GM20000 (cell line): ENCODE measurements at regions not wholly inside any gene's neighbourhood (a gene's known extent, or its start where the extent isn't known, plus 50 kb on each side); places are given as distances from the start of the nearest gene placed in this dataset.

Experiments used
- DNase-seq: peaks from one replicate; pipeline ENCODE4 v3.0.0; 2012; ENCODE audit warnings: low spot score
- CTCF ChIP-seq: IDR thresholded peaks from 2 replicates; pipeline ENCODE4 v1.5.1; 2012; ENCODE audit warnings: mild to moderate bottlenecking, control low read depth; ENCODE audit errors: extremely low read depth, missing control alignments

- peak; percentile 69 for DNase-seq
- peak; percentile 63 for TF ChIP-seq CTCF
Observed at GRCh38 chr1:66446261-66447001, 87.5 kb upstream of the SGIP1 start.

- TF ChIP-seq CTCF, result no peak
- DNase-seq, result no peak
Observed at GRCh38 chr1:66450043-66450514, 83.9 kb upstream of the SGIP1 start.

GRCh38 chr1:66450847-66451246 is 83.1 kb upstream of the SGIP1 start:
- TF ChIP-seq CTCF, result no peak
- DNase-seq, result no peak

GRCh38 chr1:66452162-66452561 is 81.8 kb upstream of the SGIP1 start:
- TF ChIP-seq CTCF, result no peak
- no peak for DNase-seq

GRCh38 chr1:66452982-66453381 is 81.0 kb upstream of the SGIP1 start:
- no peak for TF ChIP-seq CTCF
- no peak for DNase-seq

GRCh38 chr1:66455446-66455845 is 78.5 kb upstream of the SGIP1 start:
- TF ChIP-seq CTCF, result no peak
- no peak for DNase-seq

GRCh38 chr1:66460776-66461175 is 73.2 kb upstream of the SGIP1 start:
- no peak for TF ChIP-seq CTCF

More at GRCh38 chr1:66460776-66461175, 73.2 kb upstream of the SGIP1 start:
- no peak for DNase-seq
